Left renal cortex interstitium (tissue), 4 donors: ENCODE measurements at regions not wholly inside any gene's neighbourhood (a gene's known extent, or its start where the extent isn't known, plus 50 kb on each side); places are given as distances from the start of the nearest gene placed in this dataset.
"Not testable (repeated sequence)": the region's sequence is repeated elsewhere in the genome, so short reads cannot be mapped to it uniquely, and the experiment has no call there.

Experiments used
- DNase-seq, 4 donors: peaks; one replicate each; pipeline ENCODE4 v3.0.0-alpha.2; 2013; ENCODE audit warnings: low read depth in 4 of 4, low spot score in 2 of 4, missing footprints in 1 of 4

- DNase-seq: peak in 1 of 4 donors; percentile 4
These were observed 258.3 kb downstream of the SRGAP2C start for GRCh38 chr1:121443001-121443540.

GRCh38 chr1:121444096-121444495 lies 259.3 kb downstream of the SRGAP2C start:
- DNase-seq: no peak

GRCh38 chr1:121445679-121446078 lies 260.9 kb downstream of the SRGAP2C start:
- DNase-seq: no peak

- not testable (repeated sequence) for DNase-seq
These were observed 262.6 kb downstream of the SRGAP2C start for GRCh38 chr1:121447280-121447923.

GRCh38 chr1:121448064-121448463 lies 263.3 kb downstream of the SRGAP2C start:
- DNase-seq: not testable (repeated sequence)

GRCh38 chr1:121448851-121449250 lies 264.1 kb downstream of the SRGAP2C start:
- no peak for DNase-seq

- DNase-seq: no peak
These were observed 267.7 kb downstream of the SRGAP2C start for GRCh38 chr1:121452484-121452883.

GRCh38 chr1:121458291-121459048 lies 273.7 kb downstream of the SRGAP2C start:
- DNase-seq: no peak

- DNase-seq: no peak
These were observed 274.5 kb downstream of the SRGAP2C start for GRCh38 chr1:121459235-121459634.

- not testable (repeated sequence) for DNase-seq
These were observed 284.6 kb downstream of the SRGAP2C start for GRCh38 chr1:121469395-121469794.

GRCh38 chr1:121470401-121470800 lies 285.6 kb downstream of the SRGAP2C start:
- not testable (repeated sequence) for DNase-seq

- DNase-seq: no peak
These were observed 286.7 kb downstream of the SRGAP2C start for GRCh38 chr1:121471523-121471922.

- DNase-seq: no peak
These were observed 287.2 kb downstream of the SRGAP2C start for GRCh38 chr1:121472017-121472416.

- no peak for DNase-seq
These were observed 298.5 kb downstream of the SRGAP2C start for GRCh38 chr1:121483234-121483633.

- no peak for DNase-seq
These were observed 299.2 kb downstream of the SRGAP2C start for GRCh38 chr1:121483961-121484424.

GRCh38 chr1:121494796-121495195 lies 310.0 kb downstream of the SRGAP2C start:
- DNase-seq: not testable (repeated sequence)

- DNase-seq: not testable (repeated sequence)
These were observed 326.7 kb downstream of the SRGAP2C start for GRCh38 chr1:121511455-121511854.

- DNase-seq: not testable (repeated sequence)
These were observed 327.1 kb downstream of the SRGAP2C start for GRCh38 chr1:121511876-121512275.

- no peak for DNase-seq
These were observed 330.5 kb downstream of the SRGAP2C start for GRCh38 chr1:121515235-121515634.

GRCh38 chr1:121516234-121516967 lies 331.6 kb downstream of the SRGAP2C start:
- no peak for DNase-seq
